ENCODE measurements at regions not wholly inside any gene's neighbourhood (a gene's known extent, or its start where the extent isn't known, plus 50 kb on each side); places are given as distances from the start of the nearest gene placed in this dataset.
"Not testable (repeated sequence)": the region's sequence is repeated elsewhere in the genome, so short reads cannot be mapped to it uniquely, and the experiment has no call there.

- peak; percentile 30 for DNase-seq
These were observed 51.1 kb upstream of the JADE1 start for GRCh38 chr4:128758314-128758922.

- DNase-seq = peak; percentile 64
These were observed 51.8 kb upstream of the JADE1 start for GRCh38 chr4:128757712-128758111.

GRCh38 chr4:128751354-128751753 is 58.1 kb upstream of the JADE1 start:
- no peak for DNase-seq

- not testable (repeated sequence) for DNase-seq
These were observed 67.8 kb upstream of the JADE1 start for GRCh38 chr4:128741748-128742147.

GRCh38 chr4:128737098-128737513 is 72.4 kb upstream of the JADE1 start:
- no peak for DNase-seq

- no peak for DNase-seq
These were observed 73.8 kb upstream of the JADE1 start for GRCh38 chr4:128735714-128736113.

GRCh38 chr4:128728190-128728589 is 81.3 kb upstream of the JADE1 start:
- DNase-seq = no peak

GRCh38 chr4:128727658-128728057 is 81.8 kb upstream of the JADE1 start:
- no peak for DNase-seq

- DNase-seq = no peak
These were observed 84.0 kb upstream of the JADE1 start for GRCh38 chr4:128725405-128726055.

- no peak for DNase-seq
These were observed 86.6 kb upstream of the JADE1 start for GRCh38 chr4:128722911-128723310.

GRCh38 chr4:128721896-128722295 is 87.6 kb upstream of the JADE1 start:
- DNase-seq = no peak

GRCh38 chr4:128720270-128720669 is 89.2 kb upstream of the JADE1 start:
- no peak for DNase-seq

GRCh38 chr4:128718768-128719167 is 90.7 kb upstream of the JADE1 start:
- no peak for DNase-seq

- DNase-seq = no peak
These were observed 93.2 kb upstream of the JADE1 start for GRCh38 chr4:128716338-128716737.

GRCh38 chr4:128715616-128716015 is 93.9 kb upstream of the JADE1 start:
- DNase-seq = no peak

- DNase-seq = no peak
These were observed 98.1 kb upstream of the JADE1 start for GRCh38 chr4:128711361-128711760.

GRCh38 chr4:128709268-128709667 is 100.2 kb upstream of the JADE1 start:
- DNase-seq = no peak

GRCh38 chr4:128707864-128708263 is 101.6 kb upstream of the JADE1 start:
- DNase-seq = no peak

- no peak for DNase-seq
These were observed 105.6 kb upstream of the JADE1 start for GRCh38 chr4:128703948-128704347.

GRCh38 chr4:128700659-128701350 is 108.7 kb upstream of the JADE1 start:
- DNase-seq = no peak

- no peak for DNase-seq
These were observed 111.1 kb upstream of the JADE1 start for GRCh38 chr4:128698386-128698785.

- no peak for DNase-seq
These were observed 112.2 kb upstream of the JADE1 start for GRCh38 chr4:128697323-128697722.

- DNase-seq = no peak
These were observed 119.5 kb upstream of the JADE1 start for GRCh38 chr4:128690011-128690410.

GRCh38 chr4:128688846-128689437 is 120.6 kb upstream of the JADE1 start:
- DNase-seq = no peak

All from NCI-H2171 treated with DMSO at 0.1 percent for 48 hours (cell line).